ENCODE measurements at regions not wholly inside any gene's neighbourhood (a gene's known extent, or its start where the extent isn't known, plus 50 kb on each side); places are given as distances from the start of the nearest gene placed in this dataset.

DNA sequence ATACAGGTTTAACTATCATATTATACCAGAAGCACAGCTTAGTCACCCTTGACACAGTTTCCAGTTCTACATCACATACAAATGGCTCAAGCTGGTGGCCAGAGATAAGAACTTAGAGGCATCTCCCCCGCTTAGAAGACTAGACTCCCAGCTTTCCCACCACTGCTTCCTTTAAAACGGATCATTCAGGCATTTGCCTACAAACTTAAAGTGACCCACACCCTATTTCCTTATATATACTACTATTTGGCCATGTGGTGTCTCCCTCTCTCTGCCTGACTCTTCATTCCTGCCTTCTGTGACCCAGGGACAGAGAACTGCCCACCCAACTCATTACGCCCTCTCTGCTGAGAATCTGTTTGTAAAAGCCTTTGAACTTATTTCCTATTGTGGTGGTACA is 781.2 kb upstream of the DIAPH2 start:
- Mint-ChIP-seq H3K9me3 (no peaks in the 10 kb centered on the region), H3K27ac (no peak overlapping the region), H3K27me3 (no peaks in the 10 kb centered on the region), H3K4me1 (ENCODE audit: low read depth) (no peaks in the 10 kb centered on the region), H3K4me3 (no peak overlapping the region), H3K36me3 (ENCODE audit: low read depth) (no peaks in the 10 kb centered on the region)
- intact Hi-C loops (cut with micrococcal nuclease), result no loop called here
- CTCF ChIA-PET, result no interaction called here
- POLR2A ChIA-PET, result no interaction called here
- DNase-seq (no peak), ATAC-seq (no peak)
- TF ChIP-seq, protein P1, sequence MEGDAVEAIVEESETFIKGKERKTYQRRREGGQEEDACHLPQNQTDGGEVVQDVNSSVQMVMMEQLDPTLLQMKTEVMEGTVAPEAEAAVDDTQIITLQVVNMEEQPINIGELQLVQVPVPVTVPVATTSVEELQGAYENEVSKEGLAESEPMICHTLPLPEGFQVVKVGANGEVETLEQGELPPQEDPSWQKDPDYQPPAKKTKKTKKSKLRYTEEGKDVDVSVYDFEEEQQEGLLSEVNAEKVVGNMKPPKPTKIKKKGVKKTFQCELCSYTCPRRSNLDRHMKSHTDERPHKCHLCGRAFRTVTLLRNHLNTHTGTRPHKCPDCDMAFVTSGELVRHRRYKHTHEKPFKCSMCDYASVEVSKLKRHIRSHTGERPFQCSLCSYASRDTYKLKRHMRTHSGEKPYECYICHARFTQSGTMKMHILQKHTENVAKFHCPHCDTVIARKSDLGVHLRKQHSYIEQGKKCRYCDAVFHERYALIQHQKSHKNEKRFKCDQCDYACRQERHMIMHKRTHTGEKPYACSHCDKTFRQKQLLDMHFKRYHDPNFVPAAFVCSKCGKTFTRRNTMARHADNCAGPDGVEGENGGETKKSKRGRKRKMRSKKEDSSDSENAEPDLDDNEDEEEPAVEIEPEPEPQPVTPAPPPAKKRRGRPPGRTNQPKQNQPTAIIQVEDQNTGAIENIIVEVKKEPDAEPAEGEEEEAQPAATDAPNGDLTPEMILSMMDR (IDR thresholded peaks at IDR 0.05), result no peak

DNA sequence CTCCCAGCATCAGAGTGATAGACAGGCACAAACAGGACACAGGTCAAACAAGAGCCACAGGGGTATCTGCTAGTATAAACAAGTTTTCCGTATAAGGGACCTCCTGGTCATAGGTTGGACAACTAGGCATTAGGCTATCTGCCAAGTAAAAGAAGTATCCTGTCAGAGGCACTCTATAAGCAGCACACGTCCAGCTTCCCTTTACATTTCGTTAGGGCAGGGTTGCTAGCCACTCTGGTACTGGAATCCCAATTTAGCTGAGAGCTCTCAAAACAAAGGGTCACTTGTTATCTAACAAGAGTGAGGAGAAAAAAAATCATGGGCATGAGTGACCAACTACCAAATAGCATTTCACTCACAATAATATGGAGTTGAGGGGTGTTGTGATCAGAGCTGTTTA is 780.7 kb upstream of the DIAPH2 start:
- Mint-ChIP-seq H3K27ac (no peak overlapping the region), H3K9me3 (no peaks in the 10 kb centered on the region), H3K4me3 (no peak overlapping the region), H3K36me3 (ENCODE audit: low read depth) (no peaks in the 10 kb centered on the region), H3K4me1 (ENCODE audit: low read depth) (no peaks in the 10 kb centered on the region), H3K27me3 (no peaks in the 10 kb centered on the region)
- ChIA-PET CTCF (no interaction called here), POLR2A (no interaction called here)
- ATAC-seq (no peak), DNase-seq (no peak)
- intact Hi-C loops (cut with micrococcal nuclease), result no loop called here
- TF ChIP-seq, protein P1 (IDR thresholded peaks at IDR 0.05), result no peak

DNA sequence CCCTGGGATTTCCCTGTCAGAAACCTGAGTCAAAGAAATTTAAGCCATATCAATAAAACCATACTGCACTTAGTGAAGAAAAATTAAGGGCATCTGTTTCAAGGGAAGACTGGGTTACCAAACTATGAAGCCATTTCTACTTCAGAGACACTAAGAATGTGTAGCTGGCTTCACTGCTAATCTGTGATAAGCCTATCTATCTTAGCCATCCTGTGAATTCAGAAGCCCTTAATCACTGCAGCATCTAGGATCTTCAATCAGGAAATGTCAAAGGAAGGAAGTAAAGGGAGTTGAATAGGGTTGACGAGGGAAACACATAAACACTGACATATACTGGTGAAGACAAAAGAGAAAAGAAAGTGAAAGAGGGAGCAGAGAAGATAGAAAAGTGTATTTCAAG is 777.6 kb upstream of the DIAPH2 start:
- TF ChIP-seq, protein P1 (IDR thresholded peaks at IDR 0.05), result no peak
- Mint-ChIP-seq H3K9me3 (no peaks in the 10 kb centered on the region), H3K4me3 (no peak overlapping the region), H3K4me1 (ENCODE audit: low read depth) (no peaks in the 10 kb centered on the region), H3K27ac (no peak overlapping the region), H3K27me3 (no peaks in the 10 kb centered on the region), H3K36me3 (ENCODE audit: low read depth) (no peaks in the 10 kb centered on the region)
- CTCF ChIA-PET, result no interaction called here
- DNase-seq (no peak), ATAC-seq (no peak)
- POLR2A ChIA-PET, result no interaction called here
- intact Hi-C loops (cut with micrococcal nuclease), result no loop called here

DNA sequence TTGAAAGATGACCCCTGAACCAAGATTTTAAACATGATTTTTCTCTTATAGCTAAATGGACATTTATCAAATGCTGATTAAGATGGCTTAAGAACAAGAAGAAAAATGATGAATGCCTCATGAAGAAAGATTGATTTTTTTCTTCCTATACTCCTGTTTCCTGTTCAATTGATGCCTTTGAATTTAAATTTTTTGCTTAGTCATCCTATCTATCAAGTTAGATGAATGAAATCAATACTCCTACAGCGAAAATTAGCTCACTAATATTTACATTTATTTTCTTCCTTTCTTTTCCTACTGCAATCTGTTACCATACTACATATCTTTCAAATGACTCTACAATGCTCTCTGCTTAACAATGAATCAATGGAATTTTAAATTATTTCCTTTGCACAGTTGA is 773.6 kb upstream of the DIAPH2 start:
- no peaks in the 10 kb centered on the region for H3K27me3 Mint-ChIP-seq
- no peak overlapping the region for H3K4me3 Mint-ChIP-seq
- DNase-seq (no peak), ATAC-seq (no peak)
- intact Hi-C loops (cut with micrococcal nuclease), result no loop called here
- no peaks in the 10 kb centered on the region for H3K36me3 Mint-ChIP-seq (ENCODE audit: low read depth)
- TF ChIP-seq, protein P1 (IDR thresholded peaks at IDR 0.05), result no peak
- ChIA-PET CTCF (no interaction called here), POLR2A (no interaction called here)
- no peaks in the 10 kb centered on the region for H3K4me1 Mint-ChIP-seq (ENCODE audit: low read depth)
- H3K27ac Mint-ChIP-seq, result no peak overlapping the region
- peaks cover 2% of the 10 kb centered on the region for H3K9me3 Mint-ChIP-seq

DNA sequence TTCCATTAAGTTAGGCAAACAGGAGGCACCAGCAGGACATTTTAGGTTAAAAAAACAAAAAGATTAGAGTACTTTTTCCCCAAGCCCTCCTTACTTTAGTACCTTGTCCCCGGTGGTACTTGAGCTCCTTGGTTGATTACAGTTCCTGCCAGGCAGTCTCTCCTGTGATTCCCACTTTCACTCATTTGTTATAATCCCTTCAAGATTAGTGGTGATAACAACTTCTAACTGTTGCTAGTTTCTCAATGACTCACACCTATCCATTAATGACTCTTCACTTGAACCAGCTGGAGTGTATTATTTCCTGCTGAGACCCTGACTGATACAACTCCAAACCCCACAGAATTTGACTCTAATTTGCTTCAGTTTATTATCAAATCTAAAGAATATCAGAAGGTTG is 765.0 kb upstream of the DIAPH2 start:
- ATAC-seq (no peak), DNase-seq (no peak)
- TF ChIP-seq, protein P1 (IDR thresholded peaks at IDR 0.05), result no peak
- Mint-ChIP-seq H3K4me3 (no peak overlapping the region), H3K36me3 (ENCODE audit: low read depth) (no peaks in the 10 kb centered on the region), H3K9me3 (no peaks in the 10 kb centered on the region), H3K4me1 (ENCODE audit: low read depth) (no peaks in the 10 kb centered on the region), H3K27me3 (no peaks in the 10 kb centered on the region), H3K27ac (no peak overlapping the region)
- CTCF ChIA-PET, result no interaction called here
- POLR2A ChIA-PET, result interaction anchor here (0.6 kb wide), 1 partner anchor 168 kb away, joined by 3 read pairs; no protein-coding TSS in a partner anchor
- intact Hi-C loops (cut with micrococcal nuclease), result no loop called here

Measured in activated CD8-positive, alpha-beta T cell treated with anti-CD3 and anti-CD28 coated beads for 36 hours (primary cell).